Lower lobe of right lung (tissue), 2 donors: ENCODE measurements at regions not wholly inside any gene's neighbourhood (a gene's known extent, or its start where the extent isn't known, plus 50 kb on each side); places are given as distances from the start of the nearest gene placed in this dataset.
A peak's percentile ranks its signal among the peaks of the same experiment; 100 is the strongest.

Source experiments
- ATAC-seq, 2 donors: fragments of 200-7000 bp; cut with Tn5 transposase; one replicate each; pipeline ENCODE4 v1.9.1; 2020 to 2022; ENCODE audit warnings: mild to moderate bottlenecking in 2 of 2, moderate library complexity in 2 of 2
- DNase-seq: peaks from one replicate; pipeline ENCODE4 v3.0.0-alpha.2; 2020
- H3K27ac ChIP-seq: fragments of 200-600 bp; one replicate; pipeline ENCODE4 v1.8.0; 2022
- H3K27me3 ChIP-seq: fragments of 200-600 bp; one replicate; pipeline ENCODE4 v1.8.0; 2022; ENCODE audit warnings: low read depth
- H3K36me3 ChIP-seq: fragments of 200-600 bp; one replicate; pipeline ENCODE4 v1.8.0; 2022; ENCODE audit warnings: mild to moderate bottlenecking
- H3K4me1 ChIP-seq: fragments of 200-600 bp; one replicate; pipeline ENCODE4 v1.8.0; 2022
- H3K4me3 ChIP-seq: fragments of 200-600 bp; one replicate; pipeline ENCODE4 v1.8.0; 2022; ENCODE audit warnings: mild to moderate bottlenecking
- H3K9me3 ChIP-seq: fragments of 200-600 bp; one replicate; pipeline ENCODE4 v1.8.0; 2022
- CTCF ChIP-seq: fragments of 200-600 bp; IDR thresholded peaks from one replicate; pipeline ENCODE4 v1.8.0; 2022; ENCODE audit warnings: antibody characterized with exemption, mild to moderate bottlenecking
- intact Hi-C: fragments of 100-400 bp; cut with DNase I; formaldehyde crosslinking; loops from one replicate; pipeline ENCODE4 v1.11.0; 2022
- donor health status: DM: no; HTN: yes; CAD: no; lungs with severe emphysema.

- Histone ChIP-seq H3K4me1 (no peaks in the 10 kb centered on the region), H3K27ac (no peak overlapping the region), H3K4me3 (no peak overlapping the region), H3K9me3 (no peaks in the 10 kb centered on the region), H3K36me3 (no peaks in the 10 kb centered on the region), H3K27me3 (no peaks in the 10 kb centered on the region)
- TF ChIP-seq CTCF, result no peak
- DNase-seq (no peak), ATAC-seq (no peak)
- intact Hi-C loops, result no loop called here
These were observed 417.0 kb upstream of the AGTR1 start for GRCh38 chr3:148280623-148281242.

DNA sequence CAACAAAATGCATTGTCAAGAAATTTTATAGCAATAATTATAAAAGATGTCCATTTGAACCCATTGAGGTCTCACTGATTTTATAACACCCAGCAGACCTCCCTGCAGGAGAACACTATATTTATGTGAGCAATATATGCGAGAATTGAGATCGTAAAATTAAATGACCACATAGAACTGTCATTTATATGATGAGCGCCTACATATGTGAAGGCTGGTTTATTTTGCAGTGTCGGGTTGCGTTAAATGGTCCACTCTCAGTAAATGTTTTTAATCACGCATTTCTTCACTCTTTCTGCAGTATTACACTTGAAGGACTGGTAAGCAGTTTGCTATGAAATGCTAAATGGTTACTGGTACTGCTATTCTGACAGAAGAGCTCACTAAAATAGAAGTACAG is 408.5 kb upstream of the AGTR1 start:
- ATAC-seq, result no peak
- no peak for DNase-seq
- no peaks in the 10 kb centered on the region for H3K36me3 ChIP-seq
- H3K4me3 ChIP-seq, result no peak overlapping the region
- no peaks in the 10 kb centered on the region for H3K4me1 ChIP-seq
- H3K27ac ChIP-seq, result no peak overlapping the region
- H3K9me3 ChIP-seq, result no peaks in the 10 kb centered on the region
- H3K27me3 ChIP-seq, result no peaks in the 10 kb centered on the region
- TF ChIP-seq CTCF, result no peak
- intact Hi-C loops, result no loop called here

GRCh38 chr3:148297013-148297412 is 400.7 kb upstream of the AGTR1 start:
- intact Hi-C loops, result no loop called here
- Histone ChIP-seq H3K4me1 (no peaks in the 10 kb centered on the region), H3K9me3 (no peaks in the 10 kb centered on the region), H3K27me3 (no peaks in the 10 kb centered on the region), H3K4me3 (no peak overlapping the region), H3K36me3 (no peaks in the 10 kb centered on the region), H3K27ac (no peak overlapping the region)
- DNase-seq (no peak), ATAC-seq (no peak)
- no peak for TF ChIP-seq CTCF

DNA sequence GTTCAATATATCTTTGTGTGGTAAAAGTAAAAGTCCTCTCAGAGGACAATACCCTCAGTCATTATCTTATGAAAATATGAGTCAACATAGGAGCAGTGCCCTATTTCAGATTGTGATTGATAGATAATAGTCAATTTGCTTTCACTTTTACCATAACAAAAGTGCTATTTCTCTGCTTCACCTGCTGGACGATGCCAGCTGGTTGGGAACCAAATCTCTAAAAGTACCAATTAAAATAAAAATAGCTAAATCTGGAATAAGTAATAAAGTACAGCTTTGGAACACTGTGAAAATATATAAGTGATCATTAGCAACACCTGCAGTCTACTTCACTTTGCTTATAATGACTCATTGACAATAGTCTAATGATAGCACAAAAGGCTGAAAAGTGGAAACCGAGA is 390.3 kb upstream of the AGTR1 start:
- Histone ChIP-seq H3K4me1 (no peaks in the 10 kb centered on the region), H3K27me3 (no peaks in the 10 kb centered on the region), H3K9me3 (no peaks in the 10 kb centered on the region), H3K27ac (no peak overlapping the region), H3K4me3 (no peak overlapping the region), H3K36me3 (no peaks in the 10 kb centered on the region)
- no peak for TF ChIP-seq CTCF
- no peak for ATAC-seq
- intact Hi-C loops, result no loop called here
- DNase-seq, result no peak

- H3K27me3 ChIP-seq, result no peaks in the 10 kb centered on the region
- H3K4me1 ChIP-seq, result no peaks in the 10 kb centered on the region
- no peaks in the 10 kb centered on the region for H3K36me3 ChIP-seq
- no peak for DNase-seq
- peak; percentile 48 for TF ChIP-seq CTCF
- H3K4me3 ChIP-seq, result no peak overlapping the region
- peak; percentile 48 to 59 for ATAC-seq
- H3K9me3 ChIP-seq, result no peaks in the 10 kb centered on the region
- intact Hi-C loops, result no loop called here
- H3K27ac ChIP-seq, result no peak overlapping the region
These were observed 388.2 kb upstream of the AGTR1 start for GRCh38 chr3:148309390-148310035.
